Brain microvascular endothelial cell (primary cell): ENCODE measurements at regions not wholly inside any gene's neighbourhood (a gene's known extent, or its start where the extent isn't known, plus 50 kb on each side); places are given as distances from the start of the nearest gene placed in this dataset.

Source experiments
- DNase-seq: peaks from one replicate; pipeline ENCODE4 v3.0.0-alpha.2; 2020
- H3K27ac ChIP-seq: fragments of 250-450 bp; sonication (Bioruptor Pico); 2 replicates; pipeline ENCODE4 v1.5.1; 2020; ENCODE audit warnings: mild to moderate bottlenecking, moderate library complexity
- H3K27me3 ChIP-seq: fragments of 250-450 bp; sonication (Bioruptor Pico); replicated peaks from 2 replicates; pipeline ENCODE4 v1.5.1; 2020; ENCODE audit warnings: mild to moderate bottlenecking
- H3K36me3 ChIP-seq: fragments of 250-450 bp; sonication (Bioruptor Pico); replicated peaks from 2 replicates; pipeline ENCODE4 v1.5.1; 2020; ENCODE audit warnings: mild to moderate bottlenecking
- H3K4me3 ChIP-seq: 2 replicates; pipeline ENCODE4 v1.5.1; 2011; ENCODE audit warnings: low read depth, mild to moderate bottlenecking, control low read depth, low read length, moderate library complexity
- in situ Hi-C: cut with HindIII; loops from 2 replicates; pipeline ENCODE4 v1.10.0; 2017; ENCODE audit warnings: low sequenced_read_pairs, low pct_ligation_motif_present
- TF ChIP-seq, protein P1 (sequence below): IDR thresholded peaks from 2 replicates; pipeline ENCODE4 v1.5.1; 2011; ENCODE audit warnings: low read depth, mild to moderate bottlenecking, moderate library complexity, low read length, control low read depth, inconsistent platforms; ENCODE audit errors: missing control alignments

DNA sequence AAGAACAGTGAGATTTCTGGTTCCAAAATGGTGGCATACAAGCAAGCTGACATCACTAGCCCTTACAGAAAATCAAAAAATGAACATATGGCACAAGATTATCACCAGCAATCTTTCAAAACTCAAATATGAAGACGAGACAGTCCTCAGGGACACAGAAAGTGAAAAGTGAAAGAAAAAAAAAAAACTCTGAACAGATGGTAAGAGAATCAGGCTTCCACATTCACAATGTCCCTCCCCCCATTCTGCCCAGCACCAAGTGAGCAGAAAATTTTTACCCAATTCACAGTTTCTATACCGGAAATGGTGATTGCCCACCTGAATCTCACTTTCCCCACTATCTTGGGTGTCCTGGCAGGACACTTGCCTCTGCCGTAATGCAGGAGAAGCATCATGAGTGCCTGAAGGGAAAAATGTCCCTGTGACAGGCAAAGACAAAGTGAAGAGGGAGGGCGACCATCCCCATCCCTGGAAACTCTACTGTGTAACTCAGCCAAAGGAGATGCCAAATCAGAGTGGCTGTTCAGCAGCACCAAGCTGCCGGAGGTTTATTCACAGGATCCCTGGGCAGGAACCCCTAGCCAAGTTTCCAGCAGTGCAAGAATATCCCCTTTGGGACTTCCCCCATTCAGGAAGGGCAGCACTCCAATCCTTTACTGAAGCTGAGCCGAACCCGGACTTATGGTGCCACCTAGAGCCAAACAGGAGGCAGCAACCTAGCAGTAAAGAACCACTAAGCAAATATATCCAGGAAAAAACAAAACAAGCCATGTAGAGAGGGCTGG lies 312.2 kb downstream of the LRATD1 start:
- DNase-seq, result peak; percentile 8
- TF ChIP-seq, protein P1, sequence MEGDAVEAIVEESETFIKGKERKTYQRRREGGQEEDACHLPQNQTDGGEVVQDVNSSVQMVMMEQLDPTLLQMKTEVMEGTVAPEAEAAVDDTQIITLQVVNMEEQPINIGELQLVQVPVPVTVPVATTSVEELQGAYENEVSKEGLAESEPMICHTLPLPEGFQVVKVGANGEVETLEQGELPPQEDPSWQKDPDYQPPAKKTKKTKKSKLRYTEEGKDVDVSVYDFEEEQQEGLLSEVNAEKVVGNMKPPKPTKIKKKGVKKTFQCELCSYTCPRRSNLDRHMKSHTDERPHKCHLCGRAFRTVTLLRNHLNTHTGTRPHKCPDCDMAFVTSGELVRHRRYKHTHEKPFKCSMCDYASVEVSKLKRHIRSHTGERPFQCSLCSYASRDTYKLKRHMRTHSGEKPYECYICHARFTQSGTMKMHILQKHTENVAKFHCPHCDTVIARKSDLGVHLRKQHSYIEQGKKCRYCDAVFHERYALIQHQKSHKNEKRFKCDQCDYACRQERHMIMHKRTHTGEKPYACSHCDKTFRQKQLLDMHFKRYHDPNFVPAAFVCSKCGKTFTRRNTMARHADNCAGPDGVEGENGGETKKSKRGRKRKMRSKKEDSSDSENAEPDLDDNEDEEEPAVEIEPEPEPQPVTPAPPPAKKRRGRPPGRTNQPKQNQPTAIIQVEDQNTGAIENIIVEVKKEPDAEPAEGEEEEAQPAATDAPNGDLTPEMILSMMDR, result peak; percentile 52
- in situ Hi-C loops, result no loop called here
- H3K4me3 ChIP-seq, result no peak overlapping the region
- H3K36me3 ChIP-seq, result no peaks in the 10 kb centered on the region
- H3K27ac ChIP-seq, result no peak overlapping the region
- H3K27me3 ChIP-seq, result no peaks in the 10 kb centered on the region

DNA sequence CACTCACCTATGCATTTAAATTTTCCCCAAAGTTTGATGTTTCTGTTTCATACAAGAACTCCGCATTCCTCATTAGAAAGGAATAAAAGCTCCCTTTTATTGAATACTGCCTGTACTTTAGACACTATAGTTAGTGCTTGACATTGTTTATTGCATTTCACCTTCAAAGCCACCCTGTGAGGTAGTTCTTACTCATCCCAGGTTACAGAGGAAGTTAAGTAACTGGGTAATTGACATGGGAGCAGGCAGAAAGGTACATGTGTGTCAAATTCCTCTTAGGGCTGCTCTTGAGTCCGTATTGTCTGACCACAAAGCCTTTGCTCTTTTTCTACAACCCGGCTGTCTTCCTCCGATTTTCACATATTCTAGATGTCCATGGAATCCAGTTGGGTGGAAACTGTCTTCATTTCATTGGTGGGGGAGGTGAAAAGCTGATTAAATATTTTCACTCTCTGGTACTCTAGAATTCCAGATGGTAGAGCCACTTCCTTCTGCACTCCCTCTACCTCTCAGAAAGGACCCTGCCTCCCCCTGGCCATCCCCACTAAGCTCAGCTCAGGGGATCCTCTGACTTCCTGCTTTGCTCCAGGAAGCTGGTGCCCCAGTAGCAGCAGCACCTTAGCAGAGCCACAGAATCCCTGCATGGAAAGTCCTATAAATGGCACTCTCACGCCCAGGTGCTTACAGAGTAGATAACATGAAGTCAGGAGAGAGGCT lies 319.2 kb downstream of the LRATD1 start:
- H3K27ac ChIP-seq, result no peak overlapping the region
- no peaks in the 10 kb centered on the region for H3K27me3 ChIP-seq
- no peak for DNase-seq
- TF ChIP-seq, protein P1, result no peak
- in situ Hi-C loops, result no loop called here
- no peak overlapping the region for H3K4me3 ChIP-seq
- no peaks in the 10 kb centered on the region for H3K36me3 ChIP-seq

- Histone ChIP-seq H3K27ac (no peak overlapping the region), H3K27me3 (no peaks in the 10 kb centered on the region), H3K36me3 (no peaks in the 10 kb centered on the region), H3K4me3 (no peak overlapping the region)
- TF ChIP-seq, protein P1, result no peak
- in situ Hi-C loops, result no loop called here
- no peak for DNase-seq
Measured at GRCh38 chr2:14952400-14952963, 320.0 kb downstream of the LRATD1 start.

DNA sequence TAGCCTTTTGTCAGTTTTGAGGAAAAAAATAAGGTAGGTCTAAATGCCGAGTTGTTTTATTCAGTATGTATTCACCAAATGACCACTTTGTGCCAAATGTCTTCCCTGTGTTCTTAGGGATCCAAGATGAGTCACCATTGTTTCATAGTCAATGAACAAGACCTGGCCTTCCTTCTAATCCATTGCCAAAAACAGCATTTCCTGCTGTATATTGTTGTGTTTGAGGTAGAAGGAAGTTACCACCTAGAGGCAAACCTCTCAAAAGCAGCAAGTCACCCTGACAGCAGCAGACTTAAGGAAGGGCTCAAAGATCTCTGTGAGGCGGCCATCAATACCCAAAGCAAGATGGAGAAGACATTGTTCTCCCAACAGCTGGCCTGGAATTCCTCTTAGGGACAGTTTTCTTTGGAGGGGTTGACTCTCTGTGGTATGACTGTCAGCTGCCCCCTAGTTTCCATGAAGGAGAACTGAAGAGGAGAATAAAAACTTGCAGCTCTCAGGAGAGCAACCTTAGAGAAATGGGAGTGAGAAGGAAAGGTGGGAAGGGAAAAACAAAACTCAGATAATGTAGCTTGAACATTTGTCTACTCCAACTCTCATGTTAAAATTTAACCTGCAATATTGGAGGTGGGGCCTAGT lies 328.3 kb downstream of the LRATD1 start:
- in situ Hi-C loops, result no loop called here
- Histone ChIP-seq H3K4me3 (no peak overlapping the region), H3K36me3 (no peaks in the 10 kb centered on the region), H3K27me3 (no peaks in the 10 kb centered on the region), H3K27ac (no peak overlapping the region)
- no peak for DNase-seq
- TF ChIP-seq, protein P1, result no peak

GRCh38 chr2:14967729-14968128 lies 335.2 kb downstream of the LRATD1 start:
- DNase-seq, result no peak
- no peak overlapping the region for H3K27ac ChIP-seq
- no peaks in the 10 kb centered on the region for H3K27me3 ChIP-seq
- in situ Hi-C loops, result no loop called here
- TF ChIP-seq, protein P1, result no peak
- H3K36me3 ChIP-seq, result no peaks in the 10 kb centered on the region
- no peak overlapping the region for H3K4me3 ChIP-seq
